Posterior cingulate gyrus (tissue), 11 donors: ENCODE measurements at regions not wholly inside any gene's neighbourhood (a gene's known extent, or its start where the extent isn't known, plus 50 kb on each side); places are given as distances from the start of the nearest gene placed in this dataset.
"Not testable (repeated sequence)": the region's sequence is repeated elsewhere in the genome, so short reads cannot be mapped to it uniquely, and the experiment has no call there.

Source experiments
- DNase-seq, 10 donors: peaks; one replicate each; pipeline versions ENCODE4 v3.0.0 to v3.0.0-alpha.2; 2020 to 2021; ENCODE audit warnings: mixed read lengths in 3 of 10
- intact Hi-C: fragments of 100-400 bp; cut with DNase I; formaldehyde crosslinking; loops from one replicate; pipeline ENCODE4 v1.15.1; 2023

- intact Hi-C loops = no loop called here
These were observed 51.9 kb upstream of the PTPRJ start for GRCh38 chr11:47928426-47928825.

GRCh38 chr11:47924184-47924691, 56.1 kb upstream of the PTPRJ start:
- intact Hi-C loops = no loop called here
- DNase-seq = peak in 1 of 10 donors; percentile 42

More at GRCh38 chr11:47928426-47928825, 51.9 kb upstream of the PTPRJ start:
- no peak for DNase-seq

- intact Hi-C loops = no loop called here
- peak in 1 of 10 donors; percentile 18 for DNase-seq
These were observed 56.7 kb upstream of the PTPRJ start for GRCh38 chr11:47923667-47924066.

- intact Hi-C loops = not testable (repeated sequence)
- DNase-seq = peak in 1 of 10 donors; percentile 8
These were observed 59.2 kb upstream of the PTPRJ start for GRCh38 chr11:47921080-47921555.

- DNase-seq = peak in 1 of 10 donors; percentile 41
- intact Hi-C loops = no loop called here
These were observed 61.4 kb upstream of the PTPRJ start for GRCh38 chr11:47918882-47919495.

- intact Hi-C loops = no loop called here
- no peak for DNase-seq
These were observed 62.0 kb upstream of the PTPRJ start for GRCh38 chr11:47918370-47918690.

GRCh38 chr11:47917599-47918369, 62.6 kb upstream of the PTPRJ start:
- intact Hi-C loops = no loop called here
- peak in 4 of 10 donors; percentile 19 to 83 (median 22) for DNase-seq

- intact Hi-C loops = no loop called here
- peak in 1 of 10 donors; percentile 76 for DNase-seq
These were observed 64.0 kb upstream of the PTPRJ start for GRCh38 chr11:47916361-47916841.

- intact Hi-C loops = no loop called here
- DNase-seq = no peak
These were observed 64.6 kb upstream of the PTPRJ start for GRCh38 chr11:47915783-47916182.

- intact Hi-C loops = no loop called here
These were observed 65.0 kb upstream of the PTPRJ start for GRCh38 chr11:47915374-47915773.

GRCh38 chr11:47914743-47915142, 65.6 kb upstream of the PTPRJ start:
- intact Hi-C loops = no loop called here
- DNase-seq = peak in 1 of 10 donors; percentile 33

More at GRCh38 chr11:47915374-47915773, 65.0 kb upstream of the PTPRJ start:
- DNase-seq = peak in 1 of 10 donors; percentile 24

GRCh38 chr11:47913529-47914244, 65.5 kb upstream of the NUP160 start:
- intact Hi-C loops = no loop called here
- DNase-seq = peak in 1 of 10 donors; percentile 5

- DNase-seq = no peak
- intact Hi-C loops = no loop called here
These were observed 64.8 kb upstream of the NUP160 start for GRCh38 chr11:47912843-47913437.

GRCh38 chr11:47911149-47911548, 63.0 kb upstream of the NUP160 start:
- intact Hi-C loops = no loop called here
- no peak for DNase-seq

GRCh38 chr11:47908198-47908597, 60.0 kb upstream of the NUP160 start:
- intact Hi-C loops = loop anchor here (10.0 kb wide), 1 partner anchor 57 kb away; no protein-coding TSS in a partner anchor
- no peak for DNase-seq

- no peak for DNase-seq
- intact Hi-C loops = loop anchor here (10.0 kb wide), 1 partner anchor 57 kb away; no protein-coding TSS in a partner anchor
These were observed 59.3 kb upstream of the NUP160 start for GRCh38 chr11:47907499-47907898.

- intact Hi-C loops = loop anchor here (10.0 kb wide), 1 partner anchor 59 kb away; no protein-coding TSS in a partner anchor
- DNase-seq = no peak
These were observed 57.9 kb upstream of the NUP160 start for GRCh38 chr11:47906066-47906465.

- DNase-seq = no peak
- intact Hi-C loops = loop anchor here (10.0 kb wide), 1 partner anchor 59 kb away; no protein-coding TSS in a partner anchor
These were observed 57.4 kb upstream of the NUP160 start for GRCh38 chr11:47905358-47906059.

- no peak for DNase-seq
- intact Hi-C loops = loop anchor here (10.0 kb wide), 1 partner anchor 60 kb away; no protein-coding TSS in a partner anchor
These were observed 56.7 kb upstream of the NUP160 start for GRCh38 chr11:47904808-47905207.
